Activated naive CD4-positive, alpha-beta T cell treated with anti-CD3 and anti-CD28 coated beads, Interleukin-2, amount 10 ng/mL, durations not matched to agents 7 days and 5 days (primary cell): ENCODE measurements at regions not wholly inside any gene's neighbourhood (a gene's known extent, or its start where the extent isn't known, plus 50 kb on each side); places are given as distances from the start of the nearest gene placed in this dataset.

ENCODE experiments used
- CTCF ChIA-PET: fragments of 350-600 bp; sonication (Branson Sonifier 250); formaldehyde crosslinking; loops from one replicate; lab custom pipeline; 2021; ENCODE audit warnings: antibody characterized with exemption; lab: Charles Lee
- DNase-seq: peaks from one replicate; pipeline ENCODE4 v3.0.0-alpha.2; 2020
- H3K27ac Mint-ChIP-seq: one replicate; pipeline ENCODE4 v1.8.0; 2021; ENCODE audit warnings: mild to moderate bottlenecking, moderate library complexity, mixed read lengths
- H3K27me3 Mint-ChIP-seq: one replicate; pipeline ENCODE4 v1.8.0; 2021; ENCODE audit warnings: mild to moderate bottlenecking, mixed read lengths
- H3K36me3 Mint-ChIP-seq: one replicate; pipeline ENCODE4 v1.8.0; 2021; ENCODE audit warnings: mixed read lengths
- H3K4me1 Mint-ChIP-seq: one replicate; pipeline ENCODE4 v1.8.0; 2021; ENCODE audit warnings: mixed read lengths
- H3K4me3 Mint-ChIP-seq: one replicate; pipeline ENCODE4 v1.8.0; 2021; ENCODE audit warnings: mild to moderate bottlenecking, moderate library complexity, mixed read lengths
- H3K9me3 Mint-ChIP-seq: one replicate; pipeline ENCODE4 v1.8.0; 2021; ENCODE audit warnings: mixed read lengths

DNA sequence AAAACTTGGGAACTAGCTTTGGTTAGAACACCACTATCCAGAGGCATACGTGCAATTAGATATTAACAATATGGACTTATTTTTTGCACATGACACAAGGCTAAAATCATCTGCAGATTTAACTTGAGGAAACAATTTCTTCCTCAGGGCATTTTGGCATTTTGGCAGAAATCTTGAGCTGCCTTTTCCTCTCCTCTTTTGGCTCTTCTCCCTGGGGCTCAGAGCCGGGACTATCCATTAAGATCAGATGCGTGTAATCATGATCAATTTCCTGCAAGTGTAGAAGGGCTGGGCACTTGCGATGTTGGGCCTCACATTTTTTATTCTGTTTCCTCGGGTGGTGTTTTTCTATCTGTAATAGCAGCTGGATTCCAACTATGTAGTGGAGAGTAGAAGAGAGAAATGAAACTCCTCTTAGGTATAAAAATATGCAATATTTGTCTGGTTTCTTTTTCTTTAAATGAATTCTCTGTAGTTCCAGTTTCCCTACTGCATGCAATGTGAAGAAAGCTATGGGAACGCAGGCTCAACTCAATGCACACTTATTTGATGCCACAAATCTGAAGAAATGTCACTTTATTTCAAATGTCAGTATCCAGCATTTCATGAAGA lies 1010.8 kb downstream of the FLRT2 start:
- Mint-ChIP-seq H3K4me1 (no peaks in the 10 kb centered on the region), H3K36me3 (no peaks in the 10 kb centered on the region), H3K9me3 (peaks cover 5% of the 10 kb centered on the region), H3K27me3 (no peaks in the 10 kb centered on the region), H3K4me3 (no peak overlapping the region), H3K27ac (no peak overlapping the region)
- DNase-seq = no peak
- CTCF ChIA-PET = no interaction called here

DNA sequence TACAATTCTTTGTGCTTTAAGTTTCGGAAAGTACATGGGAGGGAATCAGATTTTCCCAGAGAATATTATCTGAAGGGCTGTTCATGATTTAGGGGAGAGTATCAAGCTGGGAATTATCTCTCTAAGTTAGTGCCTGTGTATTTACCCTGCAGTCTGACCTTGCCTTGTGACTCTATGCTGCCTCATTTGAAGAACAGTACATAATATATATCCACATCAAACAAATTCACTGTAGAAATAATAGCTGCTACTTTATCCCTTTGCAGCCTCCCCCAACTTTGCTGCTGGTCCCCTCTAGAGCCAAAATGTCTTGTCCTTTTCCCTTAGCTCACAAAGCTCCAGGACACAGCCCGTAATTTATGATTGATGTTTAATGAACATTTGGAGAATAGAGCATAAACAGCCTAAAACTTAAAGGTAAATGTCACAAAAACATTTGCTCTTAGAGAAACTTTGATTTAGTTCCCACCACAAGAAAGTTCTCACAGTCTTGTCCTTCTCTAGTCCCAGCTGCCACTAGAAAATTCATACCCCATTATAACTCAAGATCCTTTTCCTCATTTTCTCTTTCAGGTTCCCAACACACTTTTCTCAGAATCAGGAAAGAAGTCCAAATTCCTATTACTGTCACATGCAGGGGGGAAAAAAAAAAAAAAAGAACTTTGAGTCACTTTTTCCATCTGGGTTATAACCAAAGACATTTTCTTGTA lies 1009.6 kb downstream of the FLRT2 start:
- H3K4me3 Mint-ChIP-seq = no peak overlapping the region
- H3K36me3 Mint-ChIP-seq = no peaks in the 10 kb centered on the region
- no peaks in the 10 kb centered on the region for H3K4me1 Mint-ChIP-seq
- no peak for DNase-seq
- H3K27ac Mint-ChIP-seq = no peak overlapping the region
- peaks cover 5% of the 10 kb centered on the region for H3K9me3 Mint-ChIP-seq
- H3K27me3 Mint-ChIP-seq = no peaks in the 10 kb centered on the region
- CTCF ChIA-PET = no interaction called here

DNA sequence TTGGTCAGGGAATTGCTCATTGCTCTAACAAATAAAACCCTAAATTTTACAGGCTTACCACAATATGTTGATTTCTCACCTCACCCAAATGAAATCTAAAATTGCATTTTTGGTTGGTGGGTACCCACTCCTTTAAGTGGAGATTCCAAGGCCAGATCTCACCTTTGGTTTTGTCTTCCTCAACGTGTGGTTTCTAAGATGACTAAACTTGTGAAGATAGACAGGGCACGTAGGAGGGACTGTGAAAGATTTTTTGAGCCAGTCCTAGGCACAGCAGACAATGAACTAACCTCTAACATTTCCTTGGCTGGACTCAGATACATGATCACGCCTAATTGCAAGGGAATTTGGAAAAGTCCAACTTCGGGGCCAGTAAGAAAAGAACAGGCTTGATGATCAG lies 1003.9 kb downstream of the FLRT2 start:
- Mint-ChIP-seq H3K9me3 (peaks cover 1% of the 10 kb centered on the region), H3K36me3 (no peaks in the 10 kb centered on the region), H3K27ac (no peak overlapping the region), H3K27me3 (no peaks in the 10 kb centered on the region), H3K4me3 (no peak overlapping the region), H3K4me1 (no peaks in the 10 kb centered on the region)
- CTCF ChIA-PET = no interaction called here
- DNase-seq = no peak

DNA sequence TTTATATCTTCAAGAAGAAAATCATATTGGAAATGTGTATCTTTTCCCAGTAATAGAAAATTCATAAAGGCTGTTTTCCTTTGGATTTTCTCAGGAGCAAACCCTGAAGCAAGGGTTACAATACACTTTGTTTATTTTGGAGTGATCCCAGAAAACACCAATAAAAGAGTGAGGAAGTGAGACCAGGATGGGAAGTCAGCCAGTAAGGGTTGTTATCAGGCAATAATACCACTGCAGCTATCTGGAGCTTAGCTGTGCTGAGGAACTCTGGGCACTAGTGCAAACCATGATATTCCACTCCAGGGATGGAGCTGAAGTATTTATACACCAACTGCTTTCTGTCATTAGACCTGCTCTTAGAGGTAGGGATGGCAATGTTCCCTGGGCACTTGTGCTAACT lies 1002.3 kb downstream of the FLRT2 start:
- DNase-seq = no peak
- H3K27ac Mint-ChIP-seq = no peak overlapping the region

DNA sequence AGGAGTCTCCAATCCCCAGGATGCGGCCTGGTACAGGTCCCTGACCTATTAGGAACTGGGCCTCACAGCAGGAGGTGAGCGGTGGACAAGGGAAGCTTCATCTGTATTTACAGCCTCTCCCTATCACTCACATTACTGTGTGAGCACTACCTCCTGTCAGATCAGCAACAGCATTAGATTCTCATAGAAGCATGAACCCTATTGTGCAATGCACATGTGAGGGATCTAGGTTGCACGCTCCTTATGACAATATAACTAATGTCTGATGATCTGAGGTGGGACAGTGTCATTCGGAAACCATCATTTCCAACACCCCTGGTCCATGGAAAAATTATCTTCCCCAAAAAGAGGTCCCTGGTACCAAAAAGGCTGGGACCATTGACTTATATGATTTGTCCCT lies 1000.5 kb downstream of the FLRT2 start:
- CTCF ChIA-PET = no interaction called here

More for the DNA sequence above, 1002.3 kb downstream of the FLRT2 start:
- no peaks in the 10 kb centered on the region for H3K36me3 Mint-ChIP-seq
- peaks cover 1% of the 10 kb centered on the region for H3K9me3 Mint-ChIP-seq
- no peak overlapping the region for H3K4me3 Mint-ChIP-seq
- H3K4me1 Mint-ChIP-seq = no peaks in the 10 kb centered on the region
- CTCF ChIA-PET = no interaction called here
- no peaks in the 10 kb centered on the region for H3K27me3 Mint-ChIP-seq

DNA sequence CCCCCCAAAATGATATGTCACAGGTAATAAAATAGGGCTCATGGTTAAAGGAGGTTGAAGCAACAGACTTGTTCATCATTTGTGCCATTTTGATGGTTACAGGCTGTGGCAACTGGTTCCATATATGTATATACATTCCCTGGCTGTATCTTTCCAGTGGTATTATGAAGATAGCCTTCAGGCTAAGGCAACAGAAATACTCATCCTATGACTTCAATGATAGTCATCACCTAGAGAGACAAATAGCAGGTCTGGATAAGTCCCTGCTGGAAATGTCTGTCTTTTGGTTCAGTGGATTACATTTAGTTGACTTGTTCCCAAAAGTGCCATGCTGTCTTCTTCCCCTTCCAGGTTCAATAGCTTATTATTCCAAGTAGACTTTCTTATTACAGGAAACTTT lies 997.4 kb downstream of the FLRT2 start:
- no peaks in the 10 kb centered on the region for H3K4me1 Mint-ChIP-seq
- no peak overlapping the region for H3K27ac Mint-ChIP-seq
- H3K27me3 Mint-ChIP-seq = no peaks in the 10 kb centered on the region
- no peaks in the 10 kb centered on the region for H3K9me3 Mint-ChIP-seq
- CTCF ChIA-PET = no interaction called here
- no peak overlapping the region for H3K4me3 Mint-ChIP-seq
- DNase-seq = no peak
- no peaks in the 10 kb centered on the region for H3K36me3 Mint-ChIP-seq

More for the DNA sequence above, 1000.5 kb downstream of the FLRT2 start:
- no peaks in the 10 kb centered on the region for H3K27me3 Mint-ChIP-seq
- H3K4me3 Mint-ChIP-seq = no peak overlapping the region
- H3K4me1 Mint-ChIP-seq = no peaks in the 10 kb centered on the region
- no peaks in the 10 kb centered on the region for H3K36me3 Mint-ChIP-seq
- H3K9me3 Mint-ChIP-seq = peaks cover 1% of the 10 kb centered on the region
- no peak overlapping the region for H3K27ac Mint-ChIP-seq
- no peak for DNase-seq

DNA sequence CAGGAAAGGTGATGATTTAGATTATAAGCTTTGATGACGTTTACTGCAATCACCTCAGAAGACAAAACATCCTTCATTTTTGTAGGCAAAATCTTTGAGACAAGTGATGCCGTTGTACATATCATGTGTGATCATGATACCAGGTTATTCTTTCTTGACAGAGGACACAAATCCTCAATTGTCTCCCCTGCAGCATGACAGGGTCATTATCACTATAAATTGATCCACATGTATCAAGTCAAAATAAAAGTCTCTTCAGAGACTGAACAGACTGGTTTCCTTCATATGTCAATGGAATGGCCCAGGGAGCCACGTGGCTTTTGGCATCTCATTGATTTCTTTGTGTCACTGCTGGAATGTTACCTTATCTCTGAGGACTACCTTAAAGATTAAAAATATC lies 995.7 kb downstream of the FLRT2 start:
- no peaks in the 10 kb centered on the region for H3K27me3 Mint-ChIP-seq
- CTCF ChIA-PET = interaction anchor here (0.7 kb wide), 1 partner anchor 112 kb away, joined by 3 read pairs; no protein-coding TSS in a partner anchor
- DNase-seq = no peak

DNA sequence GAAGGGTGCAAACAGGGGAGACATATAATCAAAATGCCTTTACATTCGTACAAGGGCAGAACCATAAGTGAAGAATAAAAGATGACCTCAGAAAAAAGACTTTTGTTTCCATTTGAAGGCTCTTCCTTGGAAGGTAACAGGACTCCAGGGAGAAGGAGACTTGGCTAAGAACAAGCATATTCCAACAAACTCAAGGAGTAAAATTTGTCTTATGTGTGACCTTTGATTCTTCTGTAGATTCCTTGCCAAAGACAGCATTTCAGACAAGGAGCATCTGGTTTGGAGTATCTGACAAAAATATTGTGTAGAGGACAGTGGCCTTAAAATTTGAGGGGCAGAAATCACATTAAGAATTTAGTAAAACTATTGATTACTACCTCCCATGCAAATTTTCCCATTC lies 991.9 kb downstream of the FLRT2 start:
- no peak for DNase-seq
- Mint-ChIP-seq H3K27me3 (no peaks in the 10 kb centered on the region), H3K4me3 (no peak overlapping the region), H3K27ac (no peak overlapping the region), H3K36me3 (no peaks in the 10 kb centered on the region), H3K4me1 (no peaks in the 10 kb centered on the region), H3K9me3 (no peaks in the 10 kb centered on the region)
- CTCF ChIA-PET = no interaction called here

More for the DNA sequence above, 995.7 kb downstream of the FLRT2 start:
- no peak overlapping the region for H3K27ac Mint-ChIP-seq
- H3K4me1 Mint-ChIP-seq = no peaks in the 10 kb centered on the region
- H3K9me3 Mint-ChIP-seq = no peaks in the 10 kb centered on the region
- H3K4me3 Mint-ChIP-seq = no peak overlapping the region
- no peaks in the 10 kb centered on the region for H3K36me3 Mint-ChIP-seq

DNA sequence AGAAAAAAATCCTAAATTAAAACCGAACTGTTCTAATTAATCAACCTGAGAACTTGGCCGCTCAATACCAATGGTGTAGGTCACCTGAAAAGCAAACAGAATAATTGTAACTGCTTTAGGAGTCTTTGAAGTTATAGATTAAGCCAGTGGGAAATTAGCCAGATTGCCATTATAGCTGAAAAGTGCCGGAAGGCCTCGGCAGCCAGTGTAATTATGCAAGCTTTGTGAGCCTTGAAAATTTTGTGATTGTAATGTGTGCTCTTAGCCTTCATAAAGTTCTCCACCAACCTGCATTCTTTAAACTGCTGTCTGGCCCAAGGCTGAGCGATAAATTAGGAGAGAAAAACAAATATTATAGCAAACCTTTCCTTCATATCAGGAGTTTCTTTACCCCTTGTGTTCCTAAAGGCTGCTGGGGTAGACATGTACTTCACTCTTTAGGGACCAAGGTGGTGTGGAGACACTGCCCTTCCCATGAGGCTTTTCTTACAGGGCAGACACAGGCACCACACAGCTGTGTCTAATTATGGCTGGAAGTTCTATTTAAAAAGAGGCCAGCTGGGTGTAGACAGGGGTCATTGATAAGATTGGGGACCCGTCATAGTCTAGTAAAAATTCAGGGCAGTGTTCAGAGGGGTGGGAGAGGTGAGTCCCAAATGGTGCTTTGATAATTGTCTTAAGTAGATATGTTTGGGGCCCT lies 991.2 kb downstream of the FLRT2 start:
- no peak overlapping the region for H3K4me3 Mint-ChIP-seq
- no peaks in the 10 kb centered on the region for H3K4me1 Mint-ChIP-seq
- no peak overlapping the region for H3K27ac Mint-ChIP-seq
- H3K27me3 Mint-ChIP-seq = no peaks in the 10 kb centered on the region
- CTCF ChIA-PET = no interaction called here
- H3K9me3 Mint-ChIP-seq = no peaks in the 10 kb centered on the region
- no peaks in the 10 kb centered on the region for H3K36me3 Mint-ChIP-seq
- DNase-seq = no peak

DNA sequence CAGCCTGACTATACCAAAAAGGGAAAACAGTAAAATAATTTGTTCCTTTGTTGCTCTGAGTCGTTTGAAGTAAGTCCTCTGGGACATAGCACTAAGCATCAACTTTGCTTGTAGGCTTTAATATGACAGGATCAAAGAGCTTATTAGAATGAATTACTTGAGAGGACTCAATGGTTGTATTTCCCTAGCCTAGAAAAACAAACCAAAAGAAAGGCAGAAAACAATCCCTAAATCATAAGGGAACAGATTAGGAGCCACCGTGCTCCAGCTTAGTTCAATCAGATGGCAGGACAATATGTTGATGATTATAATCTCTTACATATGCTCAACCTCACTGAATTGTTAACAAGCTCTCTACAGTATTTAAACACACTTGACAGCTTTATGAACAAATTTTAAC lies 988.4 kb downstream of the FLRT2 start:
- Mint-ChIP-seq H3K36me3 (no peaks in the 10 kb centered on the region), H3K27me3 (no peaks in the 10 kb centered on the region), H3K4me3 (no peak overlapping the region), H3K4me1 (no peaks in the 10 kb centered on the region), H3K9me3 (peaks cover 3% of the 10 kb centered on the region), H3K27ac (no peak overlapping the region)
- no peak for DNase-seq
- CTCF ChIA-PET = no interaction called here

DNA sequence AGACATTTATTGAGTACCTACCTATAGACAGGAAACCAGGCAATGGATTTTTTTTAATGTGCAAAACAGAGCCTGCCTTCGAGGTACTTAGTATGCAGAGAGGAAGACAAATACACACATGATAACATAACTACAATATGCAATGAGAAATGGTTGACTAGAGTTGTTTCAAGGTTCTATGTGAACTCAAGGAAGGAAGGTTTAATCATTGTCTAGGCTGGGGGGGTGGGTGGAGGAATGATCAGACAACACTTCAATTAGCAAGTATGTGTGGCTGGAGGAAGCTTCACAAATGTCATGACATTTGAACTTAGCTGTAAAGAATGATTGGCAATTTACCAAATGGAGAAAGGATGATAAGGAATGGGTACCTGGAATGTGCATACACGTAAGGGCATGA lies 985.3 kb downstream of the FLRT2 start:
- no peaks in the 10 kb centered on the region for H3K27me3 Mint-ChIP-seq
- DNase-seq = no peak
- H3K4me1 Mint-ChIP-seq = no peaks in the 10 kb centered on the region
- CTCF ChIA-PET = no interaction called here
- no peak overlapping the region for H3K4me3 Mint-ChIP-seq
- no peak overlapping the region for H3K27ac Mint-ChIP-seq
- no peaks in the 10 kb centered on the region for H3K36me3 Mint-ChIP-seq
- peaks cover 5% of the 10 kb centered on the region for H3K9me3 Mint-ChIP-seq

DNA sequence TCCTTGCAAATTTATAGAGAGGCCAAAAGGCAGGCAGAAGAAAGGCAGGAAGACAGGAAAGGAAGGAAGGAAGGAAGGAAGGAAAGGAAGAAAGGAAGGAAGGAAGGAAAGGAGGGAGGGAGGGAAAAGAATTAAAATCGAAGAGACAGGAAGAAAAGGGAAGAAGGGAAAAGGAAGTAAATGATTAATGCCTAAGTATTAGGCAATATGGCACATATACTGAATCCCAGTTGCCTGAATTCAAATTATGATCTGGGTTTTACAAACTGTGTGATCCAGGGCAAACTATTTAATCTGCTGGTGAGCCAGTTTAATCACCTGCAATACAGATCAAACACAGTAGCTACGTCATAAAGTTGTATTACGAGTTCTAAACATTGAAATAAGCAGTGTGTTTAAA lies 983.6 kb downstream of the FLRT2 start:
- no peak overlapping the region for H3K27ac Mint-ChIP-seq
- H3K36me3 Mint-ChIP-seq = no peaks in the 10 kb centered on the region
- no peak overlapping the region for H3K4me3 Mint-ChIP-seq
- CTCF ChIA-PET = no interaction called here
- H3K9me3 Mint-ChIP-seq = peaks cover 5% of the 10 kb centered on the region
- no peak for DNase-seq
- no peaks in the 10 kb centered on the region for H3K4me1 Mint-ChIP-seq
- no peaks in the 10 kb centered on the region for H3K27me3 Mint-ChIP-seq

DNA sequence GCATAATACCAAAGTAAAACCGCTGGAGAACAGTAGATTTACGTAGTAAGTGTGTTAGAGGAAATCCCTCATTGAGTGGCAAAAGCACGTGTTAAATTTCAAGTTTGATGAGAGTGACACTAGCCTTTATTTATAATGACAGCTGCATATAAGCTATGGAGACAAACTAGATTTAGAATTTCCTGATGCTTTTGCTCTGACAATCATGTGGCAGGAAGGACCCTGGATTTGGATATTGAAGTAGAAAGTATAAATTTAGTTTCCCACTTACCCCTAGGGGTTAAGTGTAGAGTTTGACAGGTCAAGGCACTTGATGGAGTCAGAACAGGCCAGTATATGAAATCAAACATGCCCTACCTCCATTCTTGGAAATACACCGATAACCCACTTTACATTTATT lies 983.1 kb downstream of the FLRT2 start:
- DNase-seq = no peak
- H3K4me1 Mint-ChIP-seq = no peaks in the 10 kb centered on the region

DNA sequence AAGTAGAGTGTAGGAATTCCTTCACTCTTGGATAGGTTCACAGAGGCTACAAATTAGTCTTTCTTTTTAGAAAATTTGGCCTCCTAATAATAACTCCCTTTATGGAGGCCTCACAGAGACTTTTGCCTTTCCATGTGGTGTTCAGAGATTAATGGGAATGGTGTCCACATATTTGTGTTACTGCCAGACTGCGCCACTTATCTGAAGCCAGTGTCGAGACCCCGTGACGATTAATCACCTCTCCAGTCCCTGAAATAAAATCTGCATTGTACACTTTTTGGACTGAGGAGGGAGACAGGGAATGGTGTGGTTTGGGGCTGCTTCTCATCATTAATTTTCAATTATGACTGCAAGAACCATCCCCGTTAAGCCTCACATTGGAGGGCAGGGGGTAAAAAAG lies 980.5 kb downstream of the FLRT2 start:
- CTCF ChIA-PET = no interaction called here
- no peak for DNase-seq

More for the DNA sequence above, 983.1 kb downstream of the FLRT2 start:
- H3K27me3 Mint-ChIP-seq = no peaks in the 10 kb centered on the region
- H3K27ac Mint-ChIP-seq = no peak overlapping the region
- CTCF ChIA-PET = no interaction called here
- peaks cover 5% of the 10 kb centered on the region for H3K9me3 Mint-ChIP-seq
- no peaks in the 10 kb centered on the region for H3K36me3 Mint-ChIP-seq
- H3K4me3 Mint-ChIP-seq = no peak overlapping the region

DNA sequence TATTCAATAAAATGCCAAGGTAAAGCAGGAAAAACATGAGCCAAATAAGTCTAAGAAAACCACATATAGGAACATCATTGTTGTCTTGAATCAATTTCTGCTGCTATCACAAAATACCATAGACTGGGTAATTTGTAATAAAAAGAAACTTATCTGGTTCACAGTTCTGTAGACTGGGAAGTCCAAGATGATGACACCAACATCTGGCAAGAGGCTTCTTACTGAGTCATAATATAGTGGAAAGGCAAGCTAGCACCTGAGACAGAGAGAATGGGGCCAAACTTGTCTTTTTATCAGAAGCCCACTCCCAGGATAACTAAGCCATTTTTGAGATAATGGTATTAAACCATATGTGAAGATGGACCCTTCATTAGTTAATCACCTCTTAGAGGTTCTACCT lies 975.9 kb downstream of the FLRT2 start:
- H3K9me3 Mint-ChIP-seq = no peaks in the 10 kb centered on the region
- CTCF ChIA-PET = no interaction called here
- no peak for DNase-seq
- no peak overlapping the region for H3K27ac Mint-ChIP-seq
- H3K4me1 Mint-ChIP-seq = peaks cover 2% of the 10 kb centered on the region
- H3K36me3 Mint-ChIP-seq = no peaks in the 10 kb centered on the region
- no peak overlapping the region for H3K4me3 Mint-ChIP-seq
- no peaks in the 10 kb centered on the region for H3K27me3 Mint-ChIP-seq

More for the DNA sequence above, 980.5 kb downstream of the FLRT2 start:
- no peak overlapping the region for H3K27ac Mint-ChIP-seq
- H3K4me1 Mint-ChIP-seq = no peaks in the 10 kb centered on the region
- no peaks in the 10 kb centered on the region for H3K27me3 Mint-ChIP-seq
- H3K9me3 Mint-ChIP-seq = peaks cover 5% of the 10 kb centered on the region
- no peaks in the 10 kb centered on the region for H3K36me3 Mint-ChIP-seq
- no peak overlapping the region for H3K4me3 Mint-ChIP-seq
